RWPE1 (cell line): ENCODE measurements at regions not wholly inside any gene's neighbourhood (a gene's known extent, or its start where the extent isn't known, plus 50 kb on each side); places are given as distances from the start of the nearest gene placed in this dataset.

ENCODE experiments used
- CTCF ChIA-PET: fragments of 350-600 bp; sonication (Branson Sonifier 250); formaldehyde crosslinking; extraction: SDS; loops from one replicate; lab custom pipeline; 2021; lab: Yijun Ruan, JAX
- POLR2A ChIA-PET: fragments of 400-600 bp; formaldehyde crosslinking; extraction: SDS; loops from one replicate; lab custom pipeline; 2020; ENCODE audit warnings: antibody characterized with exemption; ENCODE audit not compliant: low non-redundant PET; lab: Yijun Ruan, JAX
- DNase-seq: peaks from one replicate; pipeline ENCODE4 v3.0.0; 2012; ENCODE audit warnings: low spot score
- H3K27ac ChIP-seq: fragments of 450-650 bp; 2 replicates; pipeline ENCODE4 v1.5.1; 2017
- CTCF ChIP-seq: fragments of 450-650 bp; conservative IDR thresholded peaks from 2 replicates; pipeline ENCODE4 v1.5.1; 2017; ENCODE audit warnings: low read depth, mild to moderate bottlenecking

- no peak for TF ChIP-seq CTCF
- ChIA-PET POLR2A (no interaction called here), CTCF (no interaction called here)
- H3K27ac ChIP-seq, result no peak overlapping the region
- no peak for DNase-seq
Measured at GRCh38 chr16:58837950-58838349, 103.8 kb upstream of the GOT2 start.

GRCh38 chr16:58836427-58836826 lies 102.3 kb upstream of the GOT2 start:
- ChIA-PET CTCF (no interaction called here), POLR2A (no interaction called here)
- no peak overlapping the region for H3K27ac ChIP-seq
- no peak for TF ChIP-seq CTCF
- DNase-seq, result no peak

GRCh38 chr16:58832386-58832895 lies 98.3 kb upstream of the GOT2 start:
- ChIA-PET CTCF (no interaction called here), POLR2A (no interaction called here)
- DNase-seq, result no peak
- TF ChIP-seq CTCF, result no peak
- H3K27ac ChIP-seq, result no peak overlapping the region

GRCh38 chr16:58831386-58831785 lies 97.3 kb upstream of the GOT2 start:
- no peak for DNase-seq
- CTCF ChIA-PET, result interaction anchor here (0.6 kb wide), 1 partner anchor 21 kb away, joined by 3 read pairs; no protein-coding TSS in a partner anchor
- TF ChIP-seq CTCF, result no peak
- POLR2A ChIA-PET, result no interaction called here
- no peak overlapping the region for H3K27ac ChIP-seq

- H3K27ac ChIP-seq, result no peak overlapping the region
- CTCF ChIA-PET, result interaction anchor here (0.7 kb wide), 1 partner anchor 21 kb away, joined by 4 read pairs; no protein-coding TSS in a partner anchor
- no peak for TF ChIP-seq CTCF
- no peak for DNase-seq
- POLR2A ChIA-PET, result no interaction called here
Measured at GRCh38 chr16:58828901-58829545, 94.9 kb upstream of the GOT2 start.

- ChIA-PET POLR2A (no interaction called here), CTCF (no interaction called here)
- DNase-seq, result no peak
- TF ChIP-seq CTCF, result no peak
- H3K27ac ChIP-seq, result no peak overlapping the region
Measured at GRCh38 chr16:58824201-58824600, 90.1 kb upstream of the GOT2 start.
